ENCODE measurements at regions not wholly inside any gene's neighbourhood (a gene's known extent, or its start where the extent isn't known, plus 50 kb on each side); places are given as distances from the start of the nearest gene placed in this dataset.

DNA sequence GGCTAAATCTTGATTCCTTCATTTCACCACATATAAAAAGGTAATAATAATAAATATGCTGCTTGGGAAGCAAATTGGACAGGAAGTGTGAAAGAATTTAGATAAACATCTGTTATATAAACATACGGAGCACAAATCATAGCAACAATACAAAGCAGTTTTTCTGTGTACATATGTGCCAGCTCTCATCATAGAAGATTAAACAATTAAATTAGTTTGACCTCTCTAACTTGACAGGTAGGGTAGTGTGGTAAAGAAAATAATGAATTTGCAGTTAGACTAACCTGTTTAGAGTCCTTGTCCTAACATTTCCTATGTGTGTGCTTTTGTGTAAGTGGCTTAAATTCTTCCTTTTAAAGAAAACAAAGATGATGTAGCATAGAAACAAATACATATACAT, 995.7 kb upstream of the TENM4 start:
- Histone ChIP-seq H3K79me2 (ENCODE audit: control insufficient read depth, insufficient read depth, low read length) (no peaks in the 10 kb centered on the region), H3K27ac (ENCODE audit: insufficient read depth, low read depth, low read length) (no peak overlapping the region), H3K9me3 (replicated peaks; ENCODE audit: control insufficient read depth, insufficient read depth, low read length) (no peaks in the 10 kb centered on the region), H3K9ac (replicated peaks; ENCODE audit: extremely low read depth, insufficient read depth, low read length) (no peak overlapping the region), H3K4me1 (ENCODE audit: control insufficient read depth, extremely low read depth, insufficient read depth, low read length) (peaks cover 10% of the 10 kb centered on the region), H3K36me3 (ENCODE audit: control insufficient read depth in 2 of 2, extremely low read depth in 1 of 2, insufficient read depth in 2 of 2, low read length in 2 of 2) (no peaks in the 10 kb centered on the region), H3K9me1 (replicated peaks; ENCODE audit: control insufficient read depth, extremely low read depth, insufficient read depth, low read length) (no peaks in the 10 kb centered on the region), H2AFZ (ENCODE audit: low read depth, low read length) (no peak overlapping the region), H3K27me3 (ENCODE audit: control insufficient read depth in 2 of 2, insufficient read depth in 2 of 2, low read length in 2 of 2) (no peaks in the 10 kb centered on the region), H4K20me1 (replicated peaks; ENCODE audit: control insufficient read depth, extremely low read depth, insufficient read depth, low read length) (no peaks in the 10 kb centered on the region), H3K4me2 (ENCODE audit: insufficient read depth, low read length) (peak overlapping the region; percentile 21), H3K4me3 (replicated peaks in 1 of 3; ENCODE audit: insufficient read depth in 1 of 3, low read depth in 1 of 3, low read length in 3 of 3) (no peak overlapping the region)
- intact Hi-C loops (cut with micrococcal nuclease), result loop anchor here (10.0 kb wide), 1 partner anchor 158 kb away; no protein-coding TSS in a partner anchor
- no TSS peak for BruUV-seq (replicated peaks)
- dilution Hi-C loops (cut with MboI; ENCODE audit: extremely low pct_ligation_motif_present, low sequenced_read_pairs), result no loop called here
- DNase-seq (ENCODE audit: low read depth, low spot score) (peak; percentile 51), FAIRE-seq (no peak)
- TF ChIP-seq CTCF (IDR thresholded peaks at IDR 0.05; ENCODE audit: extremely low read depth in 1 of 2, insufficient read depth in 1 of 2, low read depth in 1 of 2, low read length in 2 of 2), result no peak
- no peak for TF ChIP-seq POLR2AphosphoS5 (IDR thresholded peaks at IDR 0.05; ENCODE audit: insufficient read depth, low read depth, low read length)
- TF ChIP-seq, protein P1, sequence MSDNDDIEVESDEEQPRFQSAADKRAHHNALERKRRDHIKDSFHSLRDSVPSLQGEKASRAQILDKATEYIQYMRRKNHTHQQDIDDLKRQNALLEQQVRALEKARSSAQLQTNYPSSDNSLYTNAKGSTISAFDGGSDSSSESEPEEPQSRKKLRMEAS (IDR thresholded peaks at IDR 0.05; ENCODE audit: insufficient read depth, insufficient read length), result no peak
- no peak for TF ChIP-seq POLR2A (IDR thresholded peaks at IDR 0.05; ENCODE audit: low read depth, low read length)
- TF ChIP-seq FOS (IDR thresholded peaks at IDR 0.05; ENCODE audit: borderline replicate concordance, insufficient read depth, low read length), result no peak
- no peak for TF ChIP-seq GATA2 (IDR thresholded peaks at IDR 0.05; ENCODE audit: insufficient read depth, insufficient read length, low read depth, low read length)
- no peak for TF ChIP-seq JUN (IDR thresholded peaks at IDR 0.05; ENCODE audit: borderline replicate concordance, insufficient read depth, insufficient read length, low read depth)
- TF ChIP-seq EZH2 (IDR thresholded peaks at IDR 0.05; ENCODE audit: borderline replicate concordance, low read depth, low read length, severe bottlenecking), result no peak
- no peak for TF ChIP-seq MYC (IDR thresholded peaks at IDR 0.05; ENCODE audit: low read depth, low read length)
- CTCF ChIA-PET, result no interaction called here
- POLR2A ChIA-PET, result no interaction called here
